LoVo (cell line): ENCODE measurements at regions not wholly inside any gene's neighbourhood (a gene's known extent, or its start where the extent isn't known, plus 50 kb on each side); places are given as distances from the start of the nearest gene placed in this dataset.
A peak's percentile ranks its signal among the peaks of the same experiment; 100 is the strongest.
"Not testable (repeated sequence)": the region's sequence is repeated elsewhere in the genome, so short reads cannot be mapped to it uniquely, and the experiment has no call there.

Experiments used
- DNase-seq: peaks from one replicate; pipeline ENCODE4 v3.0.0-alpha.2; 2016; ENCODE audit warnings: low spot score

DNA sequence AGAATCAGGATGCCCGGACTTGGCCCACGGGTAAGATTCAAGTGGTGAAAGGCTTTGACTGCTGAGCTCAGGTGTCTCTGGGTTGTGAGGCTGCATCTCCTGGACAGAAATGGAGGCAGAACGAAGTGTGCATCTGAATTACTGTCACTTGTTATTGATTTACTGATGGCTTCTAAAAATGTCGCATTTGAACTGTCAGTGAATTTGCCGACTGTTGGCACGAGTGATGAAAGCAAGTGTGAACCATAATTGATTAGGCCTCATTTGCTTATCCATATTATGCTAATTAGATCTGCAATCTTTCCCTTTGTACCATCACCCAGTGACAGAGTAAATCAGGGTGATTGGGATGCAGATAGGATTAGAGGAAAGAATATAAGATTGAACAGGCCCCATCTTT lies 252.4 kb downstream of the NUF2 start:
- DNase-seq, result no peak

GRCh38 chr1:163580926-163581325 lies 259.2 kb downstream of the NUF2 start:
- DNase-seq, result no peak

GRCh38 chr1:163583661-163584181 lies 262.0 kb downstream of the NUF2 start:
- no peak for DNase-seq

- DNase-seq, result no peak
These were observed 264.0 kb downstream of the NUF2 start for GRCh38 chr1:163585796-163586195.

- DNase-seq, result no peak
These were observed 267.0 kb downstream of the NUF2 start for GRCh38 chr1:163588796-163589195.

DNA sequence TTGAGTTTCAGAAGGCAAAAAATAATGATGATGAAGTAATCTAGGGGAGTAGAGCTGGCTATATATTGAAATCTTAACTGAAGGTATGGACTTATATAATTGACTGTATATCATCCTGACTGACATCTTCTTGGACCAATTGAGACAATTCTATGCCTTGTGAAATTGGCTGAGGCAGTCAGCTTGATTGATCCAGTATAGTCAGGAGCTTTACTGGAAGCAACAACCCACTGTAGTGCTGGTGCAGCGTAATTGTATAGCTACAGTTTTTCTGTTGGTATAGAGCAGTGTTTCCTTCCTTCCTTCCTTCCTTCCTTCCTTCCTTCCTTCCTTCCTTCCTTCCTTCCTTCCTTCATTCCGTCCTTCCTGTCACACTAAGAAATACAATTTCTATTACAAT lies 268.0 kb downstream of the NUF2 start:
- DNase-seq, result no peak

DNA sequence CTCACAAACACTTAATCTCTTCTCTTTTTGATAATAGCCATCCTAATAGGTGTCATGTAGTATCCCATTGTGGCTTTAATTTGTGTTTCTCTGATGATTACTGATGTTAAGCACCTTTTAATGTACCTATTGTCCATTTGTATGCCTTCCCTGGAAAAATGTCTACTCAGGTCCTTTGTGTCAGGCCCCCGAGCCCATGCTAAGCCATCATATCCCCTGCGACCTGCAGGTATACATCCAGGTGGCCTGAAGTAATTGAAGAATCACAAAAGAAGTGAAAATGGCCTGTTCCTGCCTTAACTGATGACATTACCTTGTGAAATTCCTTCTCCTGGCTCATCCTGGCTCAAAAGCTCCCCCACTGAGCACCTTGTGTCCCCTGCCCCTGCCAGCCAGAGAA lies 269.4 kb downstream of the NUF2 start:
- not testable (repeated sequence) for DNase-seq

GRCh38 chr1:163592623-163593022 lies 270.9 kb downstream of the NUF2 start:
- not testable (repeated sequence) for DNase-seq

DNA sequence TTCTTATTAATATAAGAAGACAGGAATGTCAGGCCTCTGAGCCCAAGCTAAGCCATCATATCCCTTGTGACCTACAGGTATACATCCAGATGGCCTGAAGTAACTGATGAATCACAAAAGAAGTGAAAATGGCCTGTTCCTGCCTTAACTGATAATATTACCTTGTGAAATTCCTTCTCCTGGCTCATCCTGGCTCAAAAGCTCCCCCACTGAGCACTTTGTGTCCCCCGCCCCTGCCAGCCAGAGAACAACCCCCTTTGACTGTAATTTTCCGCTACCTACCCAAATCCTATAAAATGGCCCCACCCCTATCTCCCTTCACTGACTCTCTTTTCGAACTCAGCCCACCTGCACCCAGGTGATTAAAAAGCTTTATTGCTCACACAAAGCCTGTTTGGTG lies 274.4 kb downstream of the NUF2 start:
- DNase-seq, result not testable (repeated sequence)

GRCh38 chr1:163596541-163597258 lies 274.9 kb downstream of the NUF2 start:
- DNase-seq, result no peak

GRCh38 chr1:163604321-163604720 lies 282.6 kb downstream of the NUF2 start:
- no peak for DNase-seq

DNA sequence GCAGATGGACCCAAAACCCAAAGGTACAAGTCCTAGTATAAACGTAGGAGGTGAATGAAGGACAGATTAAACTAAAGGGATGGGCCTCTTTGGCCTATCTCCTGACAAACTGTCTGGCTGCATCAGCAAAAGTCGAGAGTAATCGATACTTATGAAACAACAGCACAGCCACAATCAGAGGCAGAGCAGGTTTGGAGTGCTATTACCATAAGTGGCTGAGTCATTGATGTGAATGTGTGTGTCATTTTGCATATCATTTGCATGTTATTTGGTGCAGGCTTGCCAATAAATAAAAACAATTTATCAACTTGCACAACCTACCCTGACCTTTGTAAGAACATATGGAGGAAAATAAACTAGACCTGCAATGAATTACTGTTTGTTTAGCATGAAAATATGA lies 283.1 kb downstream of the NUF2 start:
- DNase-seq, result no peak

- DNase-seq, result no peak
These were observed 287.2 kb downstream of the NUF2 start for GRCh38 chr1:163608979-163609378.

DNA sequence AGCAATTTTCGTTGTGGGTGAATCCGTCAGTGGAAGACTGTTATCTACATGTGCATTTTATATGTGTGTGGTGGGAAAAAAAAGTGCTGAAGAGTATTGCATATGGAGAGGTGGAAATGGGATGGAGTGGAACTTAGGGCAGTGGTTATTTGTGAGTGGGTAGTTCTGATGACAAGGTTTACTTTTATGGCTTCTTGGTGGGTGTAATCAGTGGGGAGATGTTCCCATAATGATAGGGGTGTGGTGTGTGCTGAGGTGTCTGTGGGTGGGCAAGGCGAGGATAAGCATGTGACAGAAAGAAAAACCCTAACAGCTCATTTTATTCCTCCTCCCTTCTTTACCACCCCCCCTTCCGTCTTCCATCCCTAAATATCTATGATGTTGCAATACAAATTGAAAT lies 288.1 kb downstream of the NUF2 start:
- no peak for DNase-seq

DNA sequence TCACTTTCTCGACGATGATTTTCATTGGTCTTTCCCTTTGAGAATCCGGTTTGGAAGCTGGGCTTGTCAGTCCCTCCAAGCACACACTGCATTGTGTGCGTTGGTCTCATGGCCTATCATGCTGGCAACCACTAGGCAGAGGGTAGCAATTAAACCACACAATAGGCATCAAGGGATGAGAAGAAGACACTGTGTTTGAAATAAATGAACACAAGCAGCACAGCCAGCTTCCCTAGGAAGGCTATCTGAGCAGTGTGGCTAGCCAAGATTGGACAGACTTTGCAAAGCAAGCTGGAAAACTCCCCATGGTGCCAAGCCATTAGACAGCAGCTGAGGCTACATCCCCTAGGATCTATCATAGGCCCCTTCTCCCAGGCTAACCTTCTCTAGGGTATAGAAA lies 288.7 kb downstream of the NUF2 start:
- DNase-seq, result no peak

- DNase-seq, result no peak
These were observed 292.6 kb downstream of the NUF2 start for GRCh38 chr1:163614361-163614760.

GRCh38 chr1:163628034-163628773 lies 306.4 kb downstream of the NUF2 start:
- no peak for DNase-seq

DNA sequence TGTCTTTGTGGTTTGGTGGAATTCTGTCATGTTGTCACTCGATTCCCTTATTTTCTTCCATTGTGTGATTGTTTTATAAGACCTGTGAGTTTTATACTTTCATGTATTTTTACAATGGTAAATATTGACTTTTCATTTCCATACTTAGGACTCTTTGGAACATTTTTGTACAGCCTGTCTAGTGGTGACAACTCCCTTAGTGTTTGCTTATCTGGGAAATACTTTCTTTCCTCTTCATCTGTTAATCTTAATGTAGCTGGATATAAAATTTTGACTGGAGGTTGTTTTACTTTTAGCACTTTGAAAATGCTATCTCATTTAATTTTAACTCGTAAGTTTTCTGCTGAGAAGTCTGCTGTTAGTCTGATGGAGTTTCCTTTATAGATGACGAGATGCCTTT lies 310.5 kb downstream of the NUF2 start:
- no peak for DNase-seq

DNA sequence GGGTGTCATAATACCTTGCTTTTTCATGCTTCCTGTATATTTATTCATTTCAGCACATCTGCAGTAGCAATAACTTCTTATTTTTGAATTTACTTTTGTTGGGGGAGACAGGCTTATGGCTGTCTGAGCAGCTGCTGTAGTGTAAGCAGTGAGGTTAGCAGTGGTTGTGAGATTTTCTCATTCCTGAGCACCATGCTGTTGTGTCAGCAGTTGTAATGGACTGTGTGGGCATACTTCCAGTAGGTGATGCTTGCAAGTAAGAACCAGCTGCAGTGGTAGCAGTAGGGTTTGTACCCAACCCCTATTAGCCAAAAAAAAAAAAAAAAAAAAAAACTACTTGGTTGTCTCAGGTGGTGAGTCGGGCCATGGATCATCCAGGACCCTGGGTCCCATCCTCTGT lies 311.6 kb downstream of the NUF2 start:
- no peak for DNase-seq

GRCh38 chr1:163645676-163646075 lies 323.9 kb downstream of the NUF2 start:
- not testable (repeated sequence) for DNase-seq

DNA sequence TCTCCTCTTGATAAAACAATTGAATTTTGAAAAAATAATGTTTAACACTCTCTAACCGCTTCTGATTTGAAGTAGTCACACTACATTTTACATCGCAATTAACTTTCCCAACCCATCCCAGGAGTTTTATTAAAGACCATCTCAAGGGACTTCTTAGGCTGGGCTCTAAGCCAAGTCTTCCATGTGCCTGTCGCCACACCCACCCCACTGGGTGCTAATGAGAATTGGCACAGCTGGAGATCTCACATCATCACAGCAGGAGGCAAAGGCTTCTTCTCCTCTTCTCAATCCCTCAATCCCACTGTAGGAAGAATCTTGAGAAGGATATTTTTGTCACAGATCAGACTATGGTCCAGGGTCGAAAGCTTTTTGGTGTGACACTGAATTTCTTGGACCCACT lies 328.9 kb downstream of the NUF2 start:
- DNase-seq, result peak; percentile 11

- no peak for DNase-seq
These were observed 330.7 kb downstream of the NUF2 start for GRCh38 chr1:163652441-163652840.

DNA sequence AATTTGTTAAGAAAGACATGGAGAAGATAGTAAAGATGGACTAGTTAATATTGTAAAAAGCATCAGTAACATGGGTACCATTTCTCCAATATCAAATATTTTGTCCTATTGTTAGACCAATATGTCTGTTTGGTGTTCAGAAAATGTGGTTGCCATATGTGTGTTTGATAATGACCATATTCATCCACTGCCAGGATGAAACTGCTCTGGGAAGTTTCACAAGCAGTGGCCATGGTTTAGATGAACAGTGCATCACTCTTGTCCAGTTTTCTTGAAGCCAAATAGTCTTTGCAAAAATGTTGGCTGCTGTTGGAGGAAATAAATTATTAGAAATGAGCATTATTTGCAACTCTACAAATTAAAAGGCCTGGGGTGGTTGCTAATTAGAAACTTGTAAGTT lies 333.8 kb downstream of the NUF2 start:
- no peak for DNase-seq
